ENCODE measurements at regions not wholly inside any gene's neighbourhood (a gene's known extent, or its start where the extent isn't known, plus 50 kb on each side); places are given as distances from the start of the nearest gene placed in this dataset.

- DNase-seq (ENCODE audit: low read depth, low spot score): no peak
- H3K4me3 ChIP-seq (ENCODE audit: low read length): no peak overlapping the region
These were observed 50.8 kb upstream of the PRSS1 start for GRCh38 chr7:142698429-142698828.

DNA sequence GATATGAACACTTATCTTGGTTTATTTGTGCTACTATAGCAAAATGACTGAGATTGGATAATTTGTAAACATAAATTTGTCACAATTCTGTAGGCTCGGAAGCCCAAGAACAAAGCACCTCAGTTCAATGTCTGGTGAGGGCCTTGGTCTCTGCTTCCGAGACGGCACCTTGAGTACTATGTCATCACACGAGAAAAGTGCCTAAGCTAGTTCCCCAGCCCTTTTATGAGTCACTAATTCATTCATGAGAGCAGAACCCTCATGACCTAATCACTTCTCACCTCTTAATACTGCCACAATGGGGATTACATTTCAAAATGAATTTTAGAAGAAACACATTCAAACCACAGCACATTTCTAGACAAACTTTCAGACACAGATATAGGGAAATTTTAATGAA is 52.0 kb upstream of the PRSS1 start:
- DNase-seq (ENCODE audit: low read depth, low spot score): no peak
- no peak overlapping the region for H3K4me3 ChIP-seq (ENCODE audit: low read length)

GRCh38 chr7:142696456-142697179 is 52.7 kb upstream of the PRSS1 start:
- H3K4me3 ChIP-seq (ENCODE audit: low read length): no peak overlapping the region
- DNase-seq (ENCODE audit: low read depth, low spot score): no peak

- H3K4me3 ChIP-seq (ENCODE audit: low read length): no peak overlapping the region
- no peak for DNase-seq (ENCODE audit: low read depth, low spot score)
These were observed 55.4 kb upstream of the PRSS1 start for GRCh38 chr7:142693911-142694310.

DNA sequence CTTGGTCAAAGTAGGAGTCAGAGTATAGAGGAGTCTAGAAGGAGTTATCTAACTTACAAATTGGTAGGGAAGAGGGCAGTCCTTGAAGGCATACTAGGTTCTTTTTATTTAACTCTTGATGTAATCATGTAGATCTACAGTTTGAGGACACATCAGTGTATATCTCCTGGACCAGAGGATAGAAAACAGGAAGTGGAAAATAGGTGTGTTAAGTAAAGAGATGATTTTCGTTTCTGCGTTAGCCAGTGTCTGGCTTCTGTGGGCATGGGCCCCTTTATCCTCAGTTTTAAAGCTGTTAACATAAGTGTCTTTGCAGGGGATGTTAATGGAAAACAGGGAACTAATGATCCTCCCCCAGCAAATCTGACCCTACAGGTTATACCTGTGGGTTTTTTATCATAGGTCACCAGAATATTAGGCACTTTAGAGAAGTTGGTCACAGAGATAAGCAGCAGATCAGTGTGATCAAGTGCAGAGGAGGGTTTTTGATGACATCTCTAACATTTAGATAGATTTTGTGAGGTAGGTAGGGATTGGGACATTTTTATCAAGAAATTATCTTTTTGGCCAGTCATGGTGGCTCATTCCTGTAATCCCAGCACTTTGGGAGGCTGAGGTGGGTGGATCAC is 58.6 kb upstream of the PRSS1 start:
- DNase-seq (ENCODE audit: low read depth, low spot score): no peak
- H3K4me3 ChIP-seq (ENCODE audit: low read length): no peak overlapping the region

DNA sequence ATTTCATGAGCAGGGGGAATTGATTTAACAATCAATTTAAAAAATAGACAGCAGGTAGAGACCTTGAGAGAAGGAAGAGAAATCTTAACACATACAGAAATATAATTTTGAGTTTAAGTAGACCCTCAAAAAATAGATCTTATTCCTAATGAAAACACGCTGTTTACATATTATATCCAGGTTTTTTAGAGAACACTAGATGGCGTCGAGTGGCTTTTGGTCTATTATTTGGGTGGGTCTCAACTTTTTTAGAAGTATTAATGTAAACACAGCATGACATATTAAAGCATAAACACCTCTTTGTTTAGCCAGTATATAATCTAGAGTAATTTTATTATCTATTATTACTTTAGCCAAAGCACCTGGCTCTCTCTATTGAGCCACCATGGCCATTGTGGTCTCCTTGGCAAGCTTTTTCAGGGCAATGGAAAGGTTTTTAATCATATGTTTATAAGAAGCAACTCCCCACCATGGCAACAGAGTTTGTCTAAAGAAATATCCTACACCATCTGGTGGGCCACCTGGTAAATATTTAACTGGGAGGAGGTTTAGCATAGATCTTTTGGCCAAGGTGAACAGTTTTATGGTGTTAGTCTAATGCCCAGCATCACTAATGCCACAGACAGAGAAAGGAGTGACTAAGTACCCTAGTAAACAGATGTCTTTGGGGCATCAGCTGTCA is 59.7 kb upstream of the PRSS1 start:
- DNase-seq (ENCODE audit: low read depth, low spot score): no peak

DNA sequence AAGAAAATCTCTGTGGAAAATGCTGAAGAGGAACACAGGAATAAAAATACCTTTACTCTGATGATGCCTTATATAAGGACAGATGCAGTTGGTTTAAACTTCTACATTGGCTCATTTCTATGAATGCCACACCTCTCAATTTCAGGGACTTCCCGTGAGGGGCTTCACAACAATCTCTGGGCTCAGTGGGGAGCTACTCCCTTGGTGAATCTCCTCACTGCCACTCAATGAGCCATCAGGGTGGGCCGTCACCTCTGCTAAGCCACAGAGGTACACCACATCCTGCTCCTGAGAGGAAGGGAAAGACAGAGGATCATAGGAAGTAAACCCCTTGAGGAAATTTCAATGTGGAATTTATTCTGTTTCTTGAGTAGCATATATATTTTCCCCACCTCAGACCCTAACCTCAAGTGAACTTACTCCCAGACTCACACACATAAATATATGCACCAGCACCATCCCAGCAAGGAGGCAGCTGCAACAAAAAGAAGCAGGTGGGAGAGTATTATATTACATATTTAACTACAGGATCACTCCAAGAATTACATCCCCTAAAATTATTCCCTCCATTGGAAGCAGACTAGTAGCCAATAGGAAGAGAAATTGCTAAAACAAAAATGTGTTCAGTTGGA is 63.3 kb upstream of the PRSS1 start:
- H3K4me3 ChIP-seq (ENCODE audit: low read length): no peak overlapping the region
- DNase-seq (ENCODE audit: low read depth, low spot score): no peak

More for the DNA sequence above, 59.7 kb upstream of the PRSS1 start:
- no peak overlapping the region for H3K4me3 ChIP-seq (ENCODE audit: low read length)

DNA sequence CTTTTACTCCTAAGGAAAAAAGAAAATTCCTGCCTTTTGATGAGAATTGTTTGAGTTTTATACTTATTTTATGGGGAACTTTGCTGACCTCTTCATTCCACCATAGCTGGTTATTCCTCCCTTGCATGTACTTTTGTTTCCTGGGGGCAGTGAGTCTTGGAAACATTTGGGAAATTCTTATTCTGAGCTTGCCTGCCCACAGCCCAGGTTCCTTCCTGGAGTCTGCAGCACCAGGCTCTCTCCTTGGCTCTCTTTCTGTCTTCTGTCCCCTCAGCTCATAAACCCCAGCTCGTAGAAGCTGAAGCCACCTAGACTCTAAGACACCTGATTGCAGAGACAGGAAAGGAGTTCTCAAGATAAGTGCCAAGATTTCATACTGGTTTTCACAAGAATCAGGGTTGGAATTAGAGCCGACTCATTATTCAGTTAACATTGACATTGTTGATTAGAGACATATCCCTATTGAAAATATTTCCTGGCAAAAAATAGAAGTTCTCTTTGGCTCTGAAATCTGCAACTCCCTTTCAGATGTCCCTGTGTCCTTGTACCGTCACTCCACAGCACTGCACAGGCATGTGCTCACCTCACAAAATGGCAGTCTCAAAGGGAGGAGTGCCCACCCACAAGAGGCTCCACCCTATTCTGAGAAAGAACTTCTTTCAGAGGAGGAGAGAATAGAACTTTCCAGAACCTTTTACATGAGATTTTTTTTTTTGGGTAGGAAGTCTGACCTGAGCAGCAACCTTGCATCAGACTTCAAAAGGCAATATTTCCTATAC is 67.8 kb upstream of the PRSS1 start:
- no peak for DNase-seq (ENCODE audit: low read depth, low spot score)
- no peak overlapping the region for H3K4me3 ChIP-seq (ENCODE audit: low read length)

GRCh38 chr7:142671506-142671905 is 77.8 kb upstream of the PRSS1 start:
- no peak for DNase-seq (ENCODE audit: low read depth, low spot score)
- no peak overlapping the region for H3K4me3 ChIP-seq (ENCODE audit: low read length)

GRCh38 chr7:142670511-142670910 is 78.8 kb upstream of the PRSS1 start:
- no peak overlapping the region for H3K4me3 ChIP-seq (ENCODE audit: low read length)
- DNase-seq (ENCODE audit: low read depth, low spot score): peak; percentile 42

DNA sequence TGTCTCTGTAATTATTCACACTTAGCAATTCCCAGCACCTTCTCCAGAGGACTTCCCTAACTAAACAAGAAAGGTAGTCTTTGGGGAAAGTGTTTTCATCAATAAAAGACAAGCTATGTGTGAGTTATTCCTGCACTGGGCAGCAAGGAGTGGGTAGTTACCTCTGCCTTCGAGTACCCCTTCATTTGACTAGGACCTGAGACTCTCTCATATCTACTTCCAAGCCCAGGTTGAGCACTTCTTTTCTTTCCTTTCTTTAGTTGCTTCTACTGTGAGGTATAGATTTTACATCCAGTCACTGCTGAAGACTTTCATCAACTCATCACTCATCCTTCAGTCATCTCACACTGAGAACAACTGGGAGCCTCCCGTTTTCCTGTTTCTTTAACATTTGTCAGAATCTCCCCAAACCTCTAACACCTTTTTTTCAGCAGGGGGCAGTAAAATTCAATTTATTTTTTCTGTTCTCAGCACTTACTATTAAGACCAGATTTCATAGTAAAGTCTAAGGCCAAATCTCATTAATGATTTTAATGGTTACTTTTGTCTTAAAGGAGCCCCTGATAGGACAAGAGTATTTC is 80.1 kb upstream of the PRSS1 start:
- DNase-seq (ENCODE audit: low read depth, low spot score): peak; percentile 35

DNA sequence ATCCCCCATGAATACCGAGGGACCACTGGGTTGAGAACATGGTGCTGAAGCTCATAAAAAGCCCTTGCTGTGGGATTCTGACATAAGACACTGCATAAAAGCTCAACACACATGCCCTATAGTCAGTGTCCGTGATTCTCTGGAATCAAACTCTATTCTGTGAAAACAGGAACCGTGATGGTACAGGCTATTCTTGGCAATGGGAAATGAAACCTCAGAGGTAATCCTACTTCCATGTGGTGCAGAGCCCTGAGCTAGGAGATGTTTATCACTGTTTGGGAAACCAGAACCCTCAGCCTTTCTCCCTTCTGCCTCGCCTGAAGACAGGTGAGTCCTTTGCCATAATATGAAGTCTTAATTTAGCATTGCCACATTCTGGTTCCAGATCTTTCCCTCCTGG is 80.8 kb upstream of the PRSS1 start:
- no peak for DNase-seq (ENCODE audit: low read depth, low spot score)
- no peak overlapping the region for H3K4me3 ChIP-seq (ENCODE audit: low read length)

More for the DNA sequence above, 80.1 kb upstream of the PRSS1 start:
- no peak overlapping the region for H3K4me3 ChIP-seq (ENCODE audit: low read length)

DNA sequence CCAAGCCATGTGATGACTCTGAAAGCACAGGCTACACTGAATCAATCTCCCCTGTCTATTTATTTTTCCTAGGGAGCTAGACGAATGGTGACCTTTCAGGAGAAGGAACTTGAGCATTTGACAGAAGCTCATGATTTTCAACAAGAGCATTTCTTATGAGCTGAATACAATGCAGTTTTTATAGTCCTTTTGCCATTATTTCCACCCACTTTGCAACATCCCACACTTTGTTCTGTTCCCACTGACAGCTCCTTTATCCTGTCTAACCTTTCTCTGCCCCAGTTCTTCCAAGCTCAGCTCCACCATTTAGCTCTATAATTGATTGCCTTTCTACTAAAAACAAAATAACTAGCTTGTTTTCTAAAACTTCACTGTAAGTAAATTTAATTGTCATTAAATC is 91.9 kb upstream of the PRSS1 start:
- H3K4me3 ChIP-seq (ENCODE audit: low read length): no peak overlapping the region
- DNase-seq (ENCODE audit: low read depth, low spot score): no peak

- no peak overlapping the region for H3K4me3 ChIP-seq (ENCODE audit: low read length)
- no peak for DNase-seq (ENCODE audit: low read depth, low spot score)
These were observed 94.9 kb upstream of the PRSS1 start for GRCh38 chr7:142654398-142654797.

GRCh38 chr7:142647749-142648148 is 101.5 kb upstream of the PRSS1 start:
- no peak overlapping the region for H3K4me3 ChIP-seq (ENCODE audit: low read length)
- no peak for DNase-seq (ENCODE audit: low read depth, low spot score)

DNA sequence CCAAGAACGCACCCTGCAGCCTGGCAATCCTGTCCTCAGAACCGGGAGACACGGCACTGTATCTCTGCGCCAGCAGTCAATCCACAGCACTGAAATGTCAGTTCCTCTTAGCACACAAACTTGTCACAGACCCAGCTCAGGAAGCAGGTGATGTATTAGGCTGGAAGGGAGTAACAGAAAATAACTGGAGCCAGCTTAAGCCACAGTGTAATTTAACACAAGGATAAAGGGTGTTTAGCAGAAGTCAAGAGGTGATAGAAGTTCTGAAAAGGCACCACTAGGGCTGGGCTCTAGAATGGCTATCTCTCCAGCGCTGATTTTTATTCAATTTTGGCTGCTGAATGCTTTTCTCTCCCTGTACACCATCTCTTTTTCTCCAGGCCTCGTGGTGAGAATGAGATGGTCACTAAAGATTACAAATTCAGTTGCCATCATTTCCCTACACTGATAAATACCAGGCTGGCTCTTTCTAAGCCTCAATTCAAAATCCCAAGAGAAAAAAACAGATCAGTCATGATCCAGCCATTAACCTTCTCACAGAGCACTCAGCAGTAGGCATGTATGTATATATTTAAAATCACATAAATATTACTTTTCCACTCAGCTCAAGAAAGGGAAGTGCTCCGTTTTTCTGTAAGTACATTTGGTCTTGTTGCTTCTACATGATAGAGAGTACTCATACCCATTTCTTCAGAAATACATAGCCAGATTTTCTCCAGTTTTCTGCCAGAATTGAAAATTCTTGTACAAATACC is 102.7 kb upstream of the PRSS1 start:
- no peak for DNase-seq (ENCODE audit: low read depth, low spot score)
- H3K4me3 ChIP-seq (ENCODE audit: low read length): no peak overlapping the region

DNA sequence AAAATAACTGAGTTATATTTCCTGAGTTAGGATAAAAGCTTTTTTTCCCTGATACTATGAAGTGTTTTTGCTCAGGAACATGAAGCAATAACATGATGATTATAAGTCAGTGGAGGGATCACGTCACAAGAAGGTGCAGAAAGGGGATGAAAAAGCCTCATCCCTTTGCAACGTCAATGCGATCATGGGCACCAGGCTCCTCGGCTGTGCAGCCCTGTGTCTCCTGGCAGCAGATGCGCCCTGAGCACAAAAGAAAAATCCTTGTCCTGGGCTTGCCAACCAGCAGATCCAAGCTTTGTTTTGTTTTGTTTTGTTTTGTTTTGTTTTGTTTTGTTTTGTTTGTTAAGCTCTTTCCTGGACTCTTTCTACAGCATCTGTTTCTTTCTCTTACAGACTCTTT is 103.5 kb upstream of the PRSS1 start:
- DNase-seq (ENCODE audit: low read depth, low spot score): no peak
- H3K4me3 ChIP-seq (ENCODE audit: low read length): no peak overlapping the region

DNA sequence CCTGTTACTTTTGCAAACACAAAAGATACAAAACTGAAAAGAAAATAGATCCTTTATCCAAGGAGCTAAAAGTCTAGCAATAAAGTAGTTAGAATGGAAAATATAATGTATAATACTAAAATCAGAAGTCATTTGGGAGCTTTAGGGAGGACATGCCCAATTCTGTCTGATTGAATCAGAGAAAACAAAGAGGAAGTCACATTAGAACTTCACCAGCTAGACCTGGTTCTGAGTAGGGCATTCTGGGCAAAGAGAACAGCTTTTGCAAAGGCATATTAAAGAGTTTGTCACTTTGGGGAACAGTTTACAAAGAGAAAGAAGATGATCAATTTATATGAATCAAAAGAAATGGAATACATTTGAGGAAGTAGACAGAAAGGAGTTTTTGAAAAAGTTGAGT is 107.0 kb upstream of the PRSS1 start:
- H3K4me3 ChIP-seq (ENCODE audit: low read length): no peak overlapping the region
- no peak for DNase-seq (ENCODE audit: low read depth, low spot score)
